ENCODE measurements at regions not wholly inside any gene's neighbourhood (a gene's known extent, or its start where the extent isn't known, plus 50 kb on each side); places are given as distances from the start of the nearest gene placed in this dataset.
A peak's percentile ranks its signal among the peaks of the same experiment; 100 is the strongest.

DNA sequence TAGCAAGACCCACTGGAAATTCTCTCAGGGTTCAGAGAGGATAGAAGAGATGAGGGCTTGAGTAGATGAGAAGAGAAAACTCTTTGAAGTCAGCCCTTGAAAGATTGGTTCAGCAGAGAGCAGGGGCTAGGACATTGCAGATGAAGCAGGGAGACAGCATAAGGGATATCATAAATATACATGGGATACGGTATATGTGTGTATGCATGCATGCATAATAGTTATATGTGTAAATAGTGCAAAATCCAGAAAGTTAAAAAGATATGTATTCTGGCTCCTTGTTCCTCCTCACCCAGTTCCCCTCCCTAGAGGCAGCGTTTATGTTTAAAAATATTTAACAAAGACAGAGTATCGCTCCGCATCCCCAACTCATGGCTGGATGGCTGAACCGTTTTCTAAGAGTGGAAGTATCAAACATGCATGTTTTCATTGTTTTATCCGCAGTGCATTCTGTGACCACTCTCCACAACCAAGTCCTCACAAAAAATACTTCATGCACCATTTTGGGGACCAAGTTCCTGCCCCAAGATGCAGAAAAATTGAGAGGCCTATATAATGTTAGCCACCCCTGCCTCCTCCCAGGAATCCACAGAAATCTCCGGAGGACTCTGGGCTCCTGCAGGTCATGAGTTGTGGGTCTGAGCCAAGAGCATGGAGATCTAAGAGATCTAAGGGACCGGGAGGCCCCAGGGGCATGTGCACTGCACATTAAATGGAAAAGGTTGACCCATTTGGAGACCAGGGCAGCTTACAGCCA lies 119.5 kb downstream of the MTX3 start:
- no peak for DNase-seq (ENCODE audit: low spot score)

DNA sequence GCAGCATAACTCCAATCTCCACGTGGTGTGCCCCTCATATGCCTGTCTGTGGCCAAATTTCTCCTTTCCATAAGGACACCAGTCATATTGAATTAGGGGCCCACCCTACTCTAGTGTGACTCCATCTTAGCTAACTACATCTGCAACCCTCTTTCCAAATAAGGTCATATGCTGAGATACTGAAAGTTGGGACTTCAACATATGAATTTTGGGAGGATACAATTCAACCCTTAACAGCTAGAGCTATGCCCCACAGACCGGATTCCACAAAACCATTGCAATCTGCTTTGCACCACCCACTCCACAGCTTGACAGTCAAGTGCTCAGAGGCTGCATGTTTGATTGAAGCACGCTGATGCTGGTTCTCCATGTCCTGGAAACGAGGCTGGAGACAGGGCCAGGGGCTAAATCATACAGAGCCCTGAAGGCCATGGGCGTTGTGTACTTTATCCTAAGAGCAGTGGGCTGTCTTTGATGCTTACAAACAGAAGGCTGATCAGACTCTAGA lies 122.8 kb downstream of the MTX3 start:
- no peak for DNase-seq (ENCODE audit: low spot score)

DNA sequence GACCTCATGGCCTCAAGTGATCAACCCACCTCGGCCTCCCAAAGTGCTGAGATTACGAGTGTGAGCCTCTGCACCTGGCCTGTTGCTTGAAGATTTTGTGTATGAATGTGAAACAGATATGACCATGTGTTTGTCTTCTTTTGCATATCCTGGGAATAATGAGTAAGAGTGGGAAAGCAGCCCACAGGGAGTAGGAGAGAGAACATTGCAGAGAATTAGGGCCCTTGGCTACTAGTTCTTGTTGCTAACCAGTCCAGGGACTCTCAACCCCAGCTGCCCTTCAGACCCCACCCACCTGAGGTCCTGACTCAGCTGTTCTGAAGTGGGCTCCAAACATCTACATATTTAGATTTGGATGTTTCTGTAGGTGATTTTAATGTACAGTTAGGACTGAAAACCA lies 125.5 kb downstream of the MTX3 start:
- DNase-seq (ENCODE audit: low spot score), result no peak

DNA sequence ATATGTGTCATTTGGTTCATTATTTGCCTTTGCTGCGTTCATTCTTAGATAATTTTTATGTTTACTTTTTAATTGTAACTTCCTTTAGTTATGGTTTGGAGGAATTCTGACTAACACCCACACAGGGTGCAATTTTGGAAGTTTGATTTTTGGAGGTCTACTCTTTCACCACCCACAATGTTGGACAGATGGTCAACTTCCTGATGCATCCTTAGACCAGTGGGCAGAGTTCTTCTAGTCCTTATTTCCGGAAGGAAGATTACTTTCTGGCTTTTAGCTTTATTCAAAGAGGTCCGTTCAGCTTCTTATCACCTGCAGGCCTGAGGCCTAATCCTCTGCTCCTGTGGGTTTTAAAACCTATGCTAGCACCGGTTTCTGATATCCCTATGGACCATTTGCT lies 126.7 kb downstream of the MTX3 start:
- DNase-seq (ENCODE audit: low spot score), result no peak

DNA sequence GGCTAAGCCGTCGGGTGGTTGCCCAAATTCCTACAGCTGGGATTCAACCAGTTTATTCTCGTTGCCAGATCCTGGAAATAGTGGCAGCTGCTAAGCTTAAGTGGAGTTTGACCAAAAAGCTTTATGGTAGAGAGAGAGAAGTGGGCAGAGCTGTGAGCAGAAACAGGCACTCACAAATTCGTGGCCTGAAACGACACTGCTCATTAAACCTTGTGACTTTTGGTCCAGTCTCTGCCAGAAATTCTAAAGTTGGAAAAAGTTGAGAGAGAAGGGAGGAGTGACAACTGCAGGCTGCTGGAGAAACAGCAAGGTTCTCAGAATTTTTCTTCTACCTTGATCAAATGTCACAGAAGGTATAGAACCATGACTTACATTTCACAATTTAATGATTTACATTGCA lies 131.5 kb downstream of the MTX3 start:
- peak; percentile 3 for DNase-seq (ENCODE audit: low spot score)

DNA sequence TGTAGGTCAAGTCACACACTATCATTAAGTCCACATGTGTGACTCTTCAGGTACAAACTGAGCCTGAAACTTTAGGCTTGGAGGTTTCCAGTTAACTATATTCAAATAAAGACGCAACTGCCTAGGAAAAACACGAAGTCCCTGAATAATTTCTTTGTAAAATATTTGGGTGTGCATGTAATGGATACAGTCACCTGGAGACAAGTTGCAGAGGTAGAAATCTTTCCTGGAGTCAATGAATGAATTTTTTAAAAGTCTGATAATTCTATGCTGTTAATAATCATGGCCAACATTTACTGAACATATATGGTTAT lies 132.7 kb downstream of the MTX3 start:
- DNase-seq (ENCODE audit: low spot score), result no peak

DNA sequence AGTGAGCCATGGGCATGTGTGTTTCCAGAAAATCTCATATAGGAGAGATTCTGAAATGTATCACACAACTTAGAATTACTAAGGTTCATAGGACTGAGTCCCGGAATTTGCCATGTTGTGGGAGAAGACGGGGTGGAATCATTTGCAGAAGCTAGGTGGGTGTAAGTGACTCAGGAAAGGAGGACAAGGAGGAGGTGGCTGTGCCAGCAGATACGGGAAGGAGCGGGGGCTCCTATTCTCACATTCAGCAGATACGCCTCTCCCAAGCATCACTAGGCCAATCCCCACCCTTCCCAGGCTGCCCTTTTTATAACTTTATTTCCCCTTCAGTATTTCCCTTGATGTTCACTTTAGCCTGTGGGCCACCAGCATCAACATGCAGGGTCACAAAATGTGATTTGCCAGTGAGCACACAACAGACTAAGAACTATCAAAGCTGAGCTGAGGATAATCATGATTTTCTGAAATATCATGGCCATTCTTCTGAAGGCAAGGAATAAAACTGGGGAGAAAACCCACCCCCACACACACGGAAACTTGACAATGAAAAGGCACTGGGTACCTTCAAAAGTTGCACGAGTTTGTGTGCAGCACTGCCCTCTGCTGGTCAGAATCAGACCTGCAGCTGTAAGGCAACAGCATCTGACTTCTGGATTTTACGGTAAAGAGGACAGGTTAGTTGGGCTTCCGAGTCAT lies 133.2 kb downstream of the MTX3 start:
- peak; percentile 47 for DNase-seq (ENCODE audit: low spot score)

DNA sequence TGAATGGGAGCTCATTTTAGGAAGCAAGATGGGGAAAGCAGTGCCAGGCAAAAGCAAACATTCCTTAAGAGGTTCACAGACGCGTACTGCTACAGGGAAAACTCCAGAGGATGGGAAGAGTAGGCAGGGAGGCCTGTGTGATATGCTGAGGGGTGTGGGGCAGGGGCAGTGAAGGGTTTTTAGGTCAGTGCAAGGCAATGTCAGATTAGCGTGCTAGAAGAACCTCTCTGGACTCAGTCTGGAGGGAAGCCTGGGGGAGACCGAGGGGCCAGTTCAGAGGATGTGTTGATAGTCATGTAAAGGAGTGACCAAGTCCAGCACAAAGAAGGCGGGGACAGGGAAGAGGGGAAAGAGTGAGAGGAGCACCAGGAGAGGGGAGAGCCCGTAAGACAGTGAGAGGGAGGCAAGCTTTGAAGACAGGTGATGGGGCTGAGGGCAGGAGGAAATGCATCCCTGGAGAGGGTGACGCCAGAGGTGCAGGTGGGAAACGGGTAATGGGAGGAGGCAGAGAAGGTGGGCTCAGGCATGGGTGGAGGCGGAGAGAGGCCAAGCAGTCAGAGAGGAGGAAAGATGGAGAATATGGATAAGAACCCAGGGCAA lies 134.5 kb downstream of the MTX3 start:
- DNase-seq (ENCODE audit: low spot score), result no peak

DNA sequence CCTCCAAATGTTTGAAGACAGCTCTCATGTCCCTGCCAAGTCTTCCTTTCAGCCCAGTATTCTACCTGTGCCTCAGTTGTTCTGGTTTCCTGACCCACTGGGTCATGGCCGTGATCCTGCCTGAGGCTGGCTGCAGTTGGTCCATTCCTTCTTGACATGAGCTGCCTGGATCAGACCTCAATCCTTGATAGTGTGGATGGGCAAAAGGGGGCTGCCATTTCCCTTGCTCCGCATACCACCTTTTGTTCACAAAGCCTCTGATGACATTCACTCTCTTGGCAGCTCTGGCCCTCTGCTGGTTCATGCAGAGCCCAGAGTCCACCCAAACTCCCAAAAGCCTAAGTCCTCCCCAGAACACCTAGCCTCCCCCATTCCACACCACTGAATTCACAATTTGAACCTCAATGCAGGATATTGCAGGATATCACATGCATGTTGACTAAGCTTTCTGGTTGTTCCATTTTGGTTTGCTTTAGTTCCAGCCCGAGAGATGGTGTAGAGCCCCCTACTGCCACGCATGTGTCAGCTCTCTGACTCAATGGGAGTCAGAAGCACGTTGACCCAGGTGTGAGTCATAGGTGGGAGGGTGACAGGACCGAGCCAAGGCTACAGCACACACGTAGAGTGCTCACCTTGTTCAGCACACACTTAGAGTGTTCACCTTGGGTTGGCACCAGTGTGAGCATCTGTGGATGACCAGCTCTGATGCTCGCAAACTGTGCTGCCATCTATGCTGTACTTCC lies 137.2 kb downstream of the MTX3 start:
- DNase-seq (ENCODE audit: low spot score), result peak; percentile 76

DNA sequence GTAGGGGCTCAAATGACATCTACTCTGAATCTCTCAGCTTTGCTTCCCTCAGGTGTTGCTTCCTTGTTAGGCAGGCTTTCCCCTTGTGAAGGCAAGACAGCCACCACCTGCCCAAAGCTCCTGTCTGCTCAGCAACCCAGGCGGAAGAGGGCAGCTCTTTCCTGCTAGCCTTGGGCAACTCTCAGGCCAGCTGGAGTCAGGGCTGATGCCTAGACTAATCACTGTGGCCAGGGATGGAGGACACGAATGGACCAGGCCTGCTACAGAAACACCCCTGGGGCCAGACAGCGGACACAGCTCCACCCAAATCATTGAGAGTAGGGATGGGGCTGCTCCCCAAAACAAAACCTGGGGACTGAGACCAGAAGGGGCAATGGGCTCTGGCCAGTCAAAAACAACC lies 138.0 kb downstream of the MTX3 start:
- no peak for DNase-seq (ENCODE audit: low spot score)

DNA sequence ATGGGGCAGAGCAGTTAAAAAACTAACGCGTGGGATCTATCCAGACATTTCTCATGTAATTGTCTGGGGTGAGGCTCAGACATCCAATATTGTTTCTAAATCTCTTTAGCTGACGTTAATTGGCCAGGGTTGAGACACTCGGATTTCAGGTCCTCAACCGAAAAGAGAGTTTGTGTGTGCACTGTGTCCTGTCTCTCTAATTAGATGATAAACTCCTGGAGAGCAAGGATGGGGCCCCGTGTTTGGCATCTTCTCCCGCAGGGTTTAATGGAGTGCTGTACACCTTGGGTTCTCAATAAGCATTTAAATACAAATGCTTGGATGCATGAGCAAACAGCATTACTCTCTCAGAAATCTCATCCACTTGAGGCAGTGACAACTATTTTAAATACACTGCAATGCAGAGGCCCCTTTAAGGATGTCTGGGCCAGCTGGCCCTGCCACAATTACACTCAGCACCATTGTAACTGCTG lies 139.6 kb downstream of the MTX3 start:
- no peak for DNase-seq (ENCODE audit: low spot score)

DNA sequence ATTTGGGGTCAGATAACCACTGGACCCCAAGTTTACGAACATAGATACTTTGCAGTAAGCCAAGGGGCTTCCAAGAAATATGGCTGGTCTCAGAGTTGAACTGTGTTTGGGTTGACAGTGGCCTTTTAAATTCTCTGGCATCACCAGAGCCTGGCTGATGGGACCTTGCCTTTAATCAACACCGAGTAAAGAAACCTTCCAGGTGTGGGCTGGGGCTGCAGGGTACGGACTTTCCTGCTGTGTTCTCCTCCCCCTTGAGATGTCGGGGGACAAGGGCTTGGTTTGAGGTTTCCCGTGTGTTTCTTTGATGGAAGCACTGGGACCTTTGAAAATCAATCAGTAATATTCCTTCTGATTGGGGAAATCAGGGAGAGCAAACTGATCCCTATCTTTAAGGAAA lies 140.1 kb downstream of the MTX3 start:
- no peak for DNase-seq (ENCODE audit: low spot score)

DNA sequence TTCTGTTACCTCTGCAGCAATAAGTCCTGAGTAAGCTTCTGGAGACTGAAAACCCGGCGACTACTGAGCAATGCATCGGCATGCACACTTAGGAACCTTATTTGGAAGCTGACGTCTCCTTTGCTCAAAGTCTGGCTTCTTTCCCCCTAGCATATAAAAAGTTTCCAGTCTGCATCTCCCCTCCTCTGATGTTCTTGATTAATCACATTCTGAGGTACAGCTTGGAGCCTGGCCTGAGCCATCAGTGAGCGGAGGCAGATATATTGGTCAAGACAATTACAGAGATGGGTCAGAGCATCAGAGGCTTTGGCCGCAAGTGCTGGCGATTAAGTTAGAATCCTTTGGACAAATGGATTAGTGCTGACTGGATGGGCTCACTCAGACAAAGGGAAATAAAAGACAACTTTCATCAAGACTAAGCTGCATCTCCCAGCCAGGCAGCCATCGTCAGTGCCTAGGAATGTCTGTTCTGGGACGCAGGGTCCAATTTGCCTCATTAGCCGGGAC lies 140.7 kb downstream of the MTX3 start:
- no peak for DNase-seq (ENCODE audit: low spot score)

DNA sequence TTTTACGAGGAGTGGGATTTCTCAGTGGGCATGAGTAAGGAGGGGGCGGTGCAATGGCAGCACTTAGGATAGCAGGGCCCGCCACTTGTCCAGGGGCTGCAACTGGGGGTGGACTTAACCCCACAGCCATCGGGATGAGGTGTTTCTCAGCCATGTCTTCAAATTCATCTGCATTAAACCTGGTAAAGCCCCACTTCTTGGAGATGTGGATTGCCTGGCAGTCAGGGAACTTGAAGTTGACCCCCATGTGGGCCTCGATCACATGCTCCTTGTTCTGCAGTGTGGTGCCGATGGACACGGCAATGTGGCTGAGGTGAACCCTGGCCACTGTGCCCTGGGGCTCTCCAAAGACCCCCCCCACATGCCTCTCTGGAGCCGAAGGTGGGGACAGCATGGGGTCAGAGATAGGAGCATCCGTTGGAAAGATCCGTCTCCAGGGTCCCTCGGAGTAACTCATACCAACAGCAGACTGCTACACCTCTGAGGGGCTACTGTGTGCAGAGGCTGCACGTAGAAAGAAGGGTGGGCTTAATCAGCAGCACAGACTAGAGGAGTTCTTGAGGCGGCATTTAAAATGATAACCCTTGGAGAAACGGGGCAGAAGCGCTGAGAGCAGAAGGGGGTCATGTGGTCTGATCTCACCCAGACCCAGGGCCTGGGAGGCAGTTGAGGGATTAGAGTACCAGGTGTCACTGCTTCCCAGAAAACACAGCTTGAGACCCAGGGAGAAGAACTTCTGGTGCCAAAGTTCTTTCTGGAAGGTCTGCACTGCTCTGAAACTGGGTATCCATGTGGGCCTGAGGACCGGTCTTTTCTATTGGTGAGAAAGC lies 141.4 kb downstream of the MTX3 start:
- DNase-seq (ENCODE audit: low spot score), result no peak
